ENCODE measurements at regions not wholly inside any gene's neighbourhood (a gene's known extent, or its start where the extent isn't known, plus 50 kb on each side); places are given as distances from the start of the nearest gene placed in this dataset.

DNA sequence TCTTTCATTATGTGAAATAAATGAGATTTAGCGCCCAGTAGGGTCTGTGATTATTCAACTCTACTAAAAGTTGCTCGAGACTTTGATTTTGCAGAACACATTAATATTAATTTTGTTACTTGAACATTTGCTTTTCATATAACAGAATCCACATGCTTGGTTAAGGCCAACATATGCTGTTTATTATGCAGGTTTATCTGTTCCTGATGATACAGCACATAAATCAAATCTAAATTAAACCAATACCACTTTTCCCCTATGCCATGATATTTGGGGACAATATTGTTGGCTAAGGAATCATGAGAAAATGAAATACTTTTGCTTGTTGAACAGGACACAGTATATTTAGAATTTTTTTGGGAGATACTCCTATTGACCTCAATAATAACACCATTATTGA lies 291.1 kb downstream of the USP25 start:
- no peak for DNase-seq

DNA sequence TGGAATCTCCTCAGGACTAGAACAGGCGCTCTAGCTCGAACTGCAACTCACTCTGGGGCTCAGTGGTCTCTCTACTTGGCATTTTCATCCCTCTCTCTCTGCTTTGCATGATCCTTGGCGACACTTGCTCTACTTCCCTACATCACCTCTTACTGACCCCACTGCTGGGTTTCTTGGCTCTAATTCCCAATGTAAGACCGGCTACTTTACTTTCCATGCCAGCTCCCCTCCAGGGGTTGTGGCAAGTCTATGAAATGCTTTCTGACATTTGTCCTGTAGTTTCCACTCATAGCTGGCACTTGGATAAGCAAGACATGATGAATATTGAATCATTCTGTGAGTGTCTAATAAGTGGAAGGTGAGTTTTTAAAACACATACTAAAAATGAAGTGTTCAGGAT lies 292.3 kb downstream of the USP25 start:
- no peak for DNase-seq

DNA sequence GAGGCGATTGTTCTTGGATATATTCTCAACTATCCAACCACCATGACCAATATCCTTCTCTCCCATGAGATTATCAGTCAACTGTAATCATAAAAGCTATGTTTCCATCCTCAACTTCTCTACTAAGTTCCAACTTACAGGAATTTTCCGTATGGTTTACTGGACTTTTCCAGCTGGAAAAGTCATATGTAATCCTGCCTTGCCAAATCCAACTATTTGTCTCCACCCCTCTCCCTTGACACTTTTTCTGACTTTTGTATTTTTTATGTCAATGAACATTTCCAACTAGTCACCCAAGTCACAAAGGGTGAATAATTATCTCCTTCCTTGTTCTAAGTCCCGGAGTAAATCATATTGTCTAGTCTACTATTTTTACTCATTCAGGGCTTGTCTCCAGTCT lies 293.1 kb downstream of the USP25 start:
- DNase-seq = no peak

GRCh38 chr21:16028142-16028541 lies 298.4 kb downstream of the USP25 start:
- peak; percentile 7 for DNase-seq

DNA sequence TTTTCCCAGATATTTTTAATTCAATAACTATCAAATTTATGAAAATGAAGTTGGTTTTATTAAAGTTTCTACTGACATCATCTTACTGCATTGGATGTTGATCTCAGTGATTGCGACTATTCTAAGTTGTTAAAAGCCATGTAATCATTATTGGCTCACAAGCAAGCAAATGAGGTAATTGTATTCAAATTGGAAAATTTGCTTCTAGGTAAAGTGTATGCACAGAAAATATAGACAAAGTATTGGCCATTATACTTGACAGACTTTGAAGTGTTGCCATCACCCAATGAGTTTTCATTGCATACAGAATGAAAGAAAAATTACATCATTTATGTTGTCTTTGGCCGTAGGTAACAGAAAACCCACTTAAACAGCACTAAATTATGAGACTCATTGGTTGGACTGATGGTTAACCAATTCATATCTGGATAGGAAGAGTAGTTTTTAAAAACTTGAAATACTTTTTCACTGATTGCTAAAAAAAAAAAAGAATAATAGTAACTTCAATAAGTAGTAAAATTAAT lies 299.2 kb downstream of the USP25 start:
- DNase-seq = no peak

GRCh38 chr21:16033193-16033592 lies 303.4 kb downstream of the USP25 start:
- DNase-seq = no peak

DNA sequence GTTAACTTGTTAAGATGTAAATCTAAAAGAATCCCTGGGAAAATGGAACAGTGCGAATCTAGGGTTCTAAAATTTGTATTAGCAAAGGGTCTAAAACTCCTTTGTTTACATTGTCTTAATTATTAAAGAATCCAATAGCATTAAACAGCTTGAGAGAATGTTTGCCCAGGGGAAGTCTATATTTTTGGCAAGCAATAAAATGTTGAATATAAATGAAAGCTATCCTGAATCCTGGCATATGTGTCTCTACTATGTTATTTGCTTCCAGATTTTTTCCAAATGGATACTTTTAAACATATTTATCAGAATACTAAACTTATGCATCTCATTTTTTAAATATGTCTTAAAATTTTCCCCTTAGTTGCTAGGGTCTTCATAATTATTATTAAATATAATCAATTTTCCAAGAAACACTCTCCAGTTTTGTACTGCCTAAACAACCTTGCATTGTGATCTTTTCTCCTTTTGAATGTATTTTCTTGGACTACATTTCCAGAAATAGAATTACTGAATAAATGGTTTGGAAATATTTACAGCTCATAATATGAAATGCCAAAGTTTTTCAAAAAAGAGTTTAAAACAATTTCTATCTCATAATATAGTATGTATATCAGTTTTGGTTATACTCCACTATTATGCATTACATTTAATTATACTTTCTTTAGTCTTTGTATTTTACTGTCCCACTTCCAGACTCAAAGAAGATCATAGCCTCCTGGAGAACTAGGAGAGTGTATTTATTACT lies 304.8 kb downstream of the USP25 start:
- DNase-seq = no peak

DNA sequence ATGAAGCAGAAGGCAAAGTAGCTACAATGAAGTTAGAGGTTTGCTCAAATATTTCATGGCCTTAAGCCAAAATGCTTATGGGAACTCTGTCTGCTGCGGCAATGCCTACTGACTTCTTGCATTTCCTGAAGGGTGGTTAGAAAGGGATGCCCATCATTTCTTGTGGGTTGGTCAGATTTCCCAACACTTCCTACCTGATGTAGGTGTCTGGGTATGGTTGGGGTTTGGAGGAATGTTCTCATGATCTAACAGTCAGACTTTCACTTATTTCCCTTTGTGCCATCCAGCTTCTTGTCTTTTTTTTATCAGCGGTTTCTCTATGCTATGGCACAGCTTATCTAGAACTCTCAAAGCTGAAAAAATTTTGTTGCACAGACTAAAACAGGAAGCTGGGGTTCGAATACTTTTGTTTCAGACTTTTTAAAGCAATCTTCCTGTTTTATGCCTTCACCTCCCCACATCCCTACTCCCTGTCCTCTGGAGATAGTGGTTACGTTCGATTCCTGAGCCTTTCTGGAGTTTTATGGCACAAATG lies 307.7 kb downstream of the USP25 start:
- peak; percentile 81 for DNase-seq

- DNase-seq = no peak
Measured at GRCh38 chr21:16040601-16041000, 310.8 kb downstream of the USP25 start.

DNA sequence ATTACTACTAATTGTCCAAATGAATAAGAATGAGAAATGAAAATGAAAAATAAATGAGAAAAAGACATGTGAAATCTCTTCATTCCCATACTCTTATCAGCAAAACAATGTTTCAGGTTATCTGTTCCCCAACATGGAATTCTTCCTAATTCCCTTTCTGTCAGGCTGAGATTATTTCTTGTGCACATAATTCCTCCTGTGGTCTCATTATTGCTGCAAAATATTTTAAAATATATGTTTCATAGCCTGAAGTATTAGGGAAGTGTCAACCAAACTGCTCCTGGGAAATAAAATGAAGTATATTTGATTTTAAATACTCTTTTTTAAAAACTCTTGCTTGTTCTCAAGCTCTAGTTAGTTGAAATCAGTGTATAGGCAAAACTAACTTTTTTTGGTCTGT lies 314.9 kb downstream of the USP25 start:
- DNase-seq = no peak

GRCh38 chr21:16046656-16047330 lies 317.0 kb downstream of the USP25 start:
- no peak for DNase-seq

GRCh38 chr21:16047904-16048303 lies 318.1 kb downstream of the USP25 start:
- no peak for DNase-seq

- no peak for DNase-seq
Measured at GRCh38 chr21:16055014-16055413, 325.2 kb downstream of the USP25 start.

- no peak for DNase-seq
Measured at GRCh38 chr21:16058896-16059295, 329.1 kb downstream of the USP25 start.

GRCh38 chr21:16059981-16060380 lies 330.2 kb downstream of the USP25 start:
- DNase-seq = no peak

DNA sequence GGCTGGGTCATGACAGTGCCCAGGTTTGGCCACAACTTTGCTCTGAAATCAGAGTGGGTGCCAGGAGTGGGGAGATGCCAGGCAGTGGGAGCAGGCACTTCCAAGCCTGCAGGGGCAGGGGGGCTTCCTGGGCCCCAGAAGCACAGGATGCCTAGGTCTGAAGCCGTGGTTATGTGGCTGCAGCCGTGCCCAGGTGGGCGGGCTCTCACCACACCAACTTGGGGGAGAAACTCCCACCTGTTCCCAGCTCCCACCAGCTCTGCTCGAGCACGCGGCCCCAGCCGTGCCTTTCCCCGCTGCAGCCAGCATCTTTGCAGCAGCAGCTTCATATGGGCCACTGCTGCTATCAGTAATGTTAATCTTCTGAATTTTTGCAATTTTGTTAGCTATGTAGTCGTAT lies 331.4 kb downstream of the USP25 start:
- DNase-seq = no peak

DNA sequence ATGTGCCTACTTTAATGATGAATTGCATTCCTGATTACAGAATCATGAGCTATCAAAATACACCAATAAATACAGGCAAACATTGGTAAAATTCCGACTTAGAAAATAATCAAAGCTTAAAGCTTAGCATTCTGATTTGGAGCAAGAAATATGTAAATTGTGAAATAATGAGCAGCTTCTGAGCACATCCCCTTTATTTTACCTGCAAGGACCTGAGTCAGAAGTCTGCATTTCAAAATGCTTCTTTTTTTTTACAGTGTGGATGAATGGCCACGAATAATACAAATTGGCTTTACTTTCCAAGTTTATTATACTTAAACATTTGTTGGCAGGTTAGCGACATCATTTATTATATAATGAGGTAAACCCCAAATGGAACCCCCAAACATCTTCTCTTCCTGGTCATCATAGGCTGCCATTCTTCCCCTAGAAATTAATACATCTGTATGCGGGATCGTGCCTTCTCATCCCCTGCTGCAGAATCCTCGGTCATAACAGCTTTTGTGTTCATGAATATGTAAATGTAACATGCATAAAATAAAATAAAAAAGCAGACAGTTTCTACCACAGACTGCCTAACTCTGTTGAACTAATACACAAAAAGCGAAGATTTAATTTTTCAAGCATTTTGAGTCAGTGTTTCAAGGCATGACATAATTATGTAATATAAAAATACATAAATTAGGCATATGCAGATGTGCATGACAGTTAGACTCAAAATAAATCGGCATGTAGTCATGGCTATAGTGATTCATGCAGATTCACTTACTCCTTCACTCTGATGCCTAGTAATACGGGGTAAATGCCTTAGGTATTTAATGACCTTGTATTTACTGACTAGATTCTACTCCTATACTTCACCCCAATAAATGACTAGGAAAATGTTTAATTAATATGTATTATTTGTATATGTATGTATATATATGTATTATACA lies 339.7 kb downstream of the USP25 start:
- DNase-seq = no peak

- no peak for DNase-seq
Measured at GRCh38 chr21:16070207-16070651, 340.4 kb downstream of the USP25 start.

DNA sequence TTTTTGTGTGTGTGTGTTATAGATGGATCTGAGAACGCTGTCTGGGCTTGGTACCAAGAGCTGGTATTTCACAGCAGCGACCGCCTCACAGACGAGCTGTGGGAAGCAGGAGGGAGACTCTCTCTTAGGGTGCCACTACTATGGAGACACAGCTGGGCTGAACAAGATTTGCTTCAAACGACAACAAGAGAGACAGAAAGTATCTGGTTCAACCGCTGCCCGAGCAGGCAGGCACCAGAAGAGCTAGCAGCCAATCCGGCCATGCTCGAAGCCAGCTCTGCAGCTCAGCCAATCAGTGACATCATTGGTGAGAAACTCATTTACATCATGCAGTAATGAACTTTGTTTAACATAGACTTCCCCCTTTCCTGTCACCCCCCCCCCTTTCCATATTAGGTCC lies 341.3 kb downstream of the USP25 start:
- DNase-seq = no peak

- DNase-seq = no peak
Measured at GRCh38 chr21:16071761-16072160, 342.0 kb downstream of the USP25 start.

GRCh38 chr21:16072221-16072620 lies 342.4 kb downstream of the USP25 start:
- no peak for DNase-seq

GRCh38 chr21:16072737-16073136 lies 343.0 kb downstream of the USP25 start:
- no peak for DNase-seq

DNA sequence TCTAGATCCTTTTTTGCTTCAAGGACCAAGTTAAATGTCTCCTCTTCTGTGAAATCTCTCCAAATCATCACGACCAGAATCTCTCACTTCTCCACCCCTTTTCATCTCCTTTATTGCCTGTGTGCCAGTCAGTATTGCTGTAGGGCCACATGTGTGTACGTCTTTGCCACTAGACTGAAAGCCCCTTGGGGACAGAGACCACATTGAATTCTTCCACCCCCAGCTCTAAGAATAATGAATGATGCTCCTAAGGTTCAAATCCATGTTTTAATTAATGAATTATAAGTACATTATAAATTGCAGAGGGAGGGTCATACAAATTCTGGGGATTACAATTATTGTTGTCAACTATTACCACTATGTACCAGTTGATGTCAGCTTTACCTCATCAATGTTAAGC lies 343.8 kb downstream of the USP25 start:
- DNase-seq = no peak
